ENCODE measurements at regions not wholly inside any gene's neighbourhood (a gene's known extent, or its start where the extent isn't known, plus 50 kb on each side); places are given as distances from the start of the nearest gene placed in this dataset.

- intact Hi-C loops (cut with DNase I), result no loop called here
- peak overlapping the region in 2 of 3 donors; percentile 55 to 59 for H3K4me3 ChIP-seq
- DNase-seq (no peak), ATAC-seq (peak in 1 of 4 donors; percentile 20)
- TF ChIP-seq CTCF (IDR thresholded peaks at IDR 0.05) (no peak), POLR2A (IDR thresholded peaks at IDR 0.05) (no peak)
- no peaks in the 10 kb centered on the region for H3K9me3 ChIP-seq
- no peaks in the 10 kb centered on the region for H3K36me3 ChIP-seq
- H3K4me1 ChIP-seq, result no peaks in the 10 kb centered on the region
- H3K27ac ChIP-seq, result no peak overlapping the region
- no peaks in the 10 kb centered on the region for H3K27me3 ChIP-seq
- WGBS (ENCODE audit: insufficient coverage, low coverage, low lambda C conversion rate, missing lambda C conversion rate), result 22% methylated on average over 6 of the region's 6 CpGs
Measured at GRCh38 chr2:226031647-226032501, 632.4 kb downstream of the NYAP2 start.

GRCh38 chr2:226030788-226031646, 631.5 kb downstream of the NYAP2 start:
- H3K36me3 ChIP-seq, result no peaks in the 10 kb centered on the region
- ATAC-seq (peak; percentile 91 to 97 (median 94)), DNase-seq (peak; percentile 58 to 67 (median 62))
- no peak overlapping the region for H3K27ac ChIP-seq
- no peaks in the 10 kb centered on the region for H3K27me3 ChIP-seq
- TF ChIP-seq CTCF (IDR thresholded peaks at IDR 0.05) (peak in 1 of 4 donors; percentile 5), POLR2A (IDR thresholded peaks at IDR 0.05) (peak; percentile 16)
- H3K4me1 ChIP-seq, result no peaks in the 10 kb centered on the region
- no peaks in the 10 kb centered on the region for H3K9me3 ChIP-seq
- H3K4me3 ChIP-seq, result peak overlapping the region; percentile 26 to 59 (median 55)
- WGBS (ENCODE audit: insufficient coverage, low coverage, low lambda C conversion rate, missing lambda C conversion rate), result 2% methylated on average over 33 of the region's 34 CpGs
- intact Hi-C loops (cut with DNase I), result no loop called here

- no peaks in the 10 kb centered on the region for H3K9me3 ChIP-seq
- intact Hi-C loops (cut with DNase I), result no loop called here
- no peaks in the 10 kb centered on the region for H3K27me3 ChIP-seq
- DNase-seq (no peak), ATAC-seq (peak in 1 of 4 donors; percentile 8)
- H3K4me3 ChIP-seq, result peak overlapping the region in 2 of 3 donors; percentile 55 to 59
- TF ChIP-seq POLR2A (IDR thresholded peaks at IDR 0.05) (no peak), CTCF (IDR thresholded peaks at IDR 0.05) (no peak)
- H3K36me3 ChIP-seq, result no peaks in the 10 kb centered on the region
- no peaks in the 10 kb centered on the region for H3K4me1 ChIP-seq
- H3K27ac ChIP-seq, result no peak overlapping the region
- 28% methylated on average over 8 of the region's 8 CpGs for WGBS (ENCODE audit: insufficient coverage, low coverage, low lambda C conversion rate, missing lambda C conversion rate)
Measured at GRCh38 chr2:226030369-226030768, 630.9 kb downstream of the NYAP2 start.

GRCh38 chr2:226023946-226024345, 624.4 kb downstream of the NYAP2 start:
- H3K27me3 ChIP-seq, result no peaks in the 10 kb centered on the region
- DNase-seq (no peak), ATAC-seq (no peak)
- intact Hi-C loops (cut with DNase I), result no loop called here
- H3K36me3 ChIP-seq, result no peaks in the 10 kb centered on the region
- TF ChIP-seq CTCF (IDR thresholded peaks at IDR 0.05) (no peak), POLR2A (IDR thresholded peaks at IDR 0.05) (no peak)
- no peak overlapping the region for H3K27ac ChIP-seq
- H3K4me3 ChIP-seq, result no peak overlapping the region
- peaks cover 0 to 5% (median 0%) of the 10 kb centered on the region in 4 donors for H3K9me3 ChIP-seq
- H3K4me1 ChIP-seq, result no peaks in the 10 kb centered on the region
